IMR-90 (cell line): ENCODE measurements at regions not wholly inside any gene's neighbourhood (a gene's known extent, or its start where the extent isn't known, plus 50 kb on each side); places are given as distances from the start of the nearest gene placed in this dataset.

Experiments
- ATAC-seq: fragments of 200-7000 bp; cut with Tn5 transposase; 2 replicates; pipeline ENCODE4 v1.9.1; 2020; ENCODE audit warnings: low read depth, mild to moderate bottlenecking, moderate library complexity
- BruUV-seq: library from RNA; stranded (reverse); fragments of 400-500 nt; replicated peaks from 2 replicates; lab custom pipeline; 2021; lab: Mats Ljungman, UMichigan
- CTCF ChIA-PET: fragments of 300-600 bp; formaldehyde crosslinking; extraction: SDS; loops from one replicate; lab custom pipeline; 2021; ENCODE audit warnings: antibody characterized with exemption; lab: Yijun Ruan, JAX
- POLR2A ChIA-PET: fragments of 300-600 bp; sonication (Branson Sonifier 250); formaldehyde crosslinking; loops from one replicate; lab custom pipeline; 2022; ENCODE audit warnings: antibody characterized with exemption; ENCODE audit not compliant: unreplicated experiment; lab: Charles Lee
- DNase-seq: peaks from one replicate; pipeline ENCODE4 v3.0.0; 2013
- H2AFZ ChIP-seq: replicated peaks from 2 replicates; pipeline ENCODE3; 2013; ENCODE audit warnings: low read length, mild to moderate bottlenecking; ENCODE audit not compliant: poor library complexity
- H2AK5ac ChIP-seq: 2 replicates; pipeline ENCODE4 v1.6.1; 2013; ENCODE audit warnings: low read depth, low read length, inconsistent platforms
- H2AK9ac ChIP-seq: replicated peaks from 2 replicates; pipeline ENCODE3; 2013; ENCODE audit warnings: mild to moderate bottlenecking, low read depth, low read length, moderate library complexity; ENCODE audit not compliant: poor library complexity
- H2BK120ac ChIP-seq: 2 replicates; pipeline ENCODE4 v1.6.1; 2013; ENCODE audit warnings: low read depth, low read length, inconsistent platforms
- H2BK15ac ChIP-seq: 3 replicates; pipeline ENCODE4 v1.6.1; 2013; ENCODE audit warnings: low read depth, low read length, inconsistent platforms
- H2BK20ac ChIP-seq: 2 replicates; pipeline ENCODE4 v1.6.1; 2013; ENCODE audit warnings: low read depth, mild to moderate bottlenecking, inconsistent platforms, low read length, moderate library complexity
- H2BK5ac ChIP-seq: 2 replicates; pipeline ENCODE4 v1.6.1; 2013; ENCODE audit warnings: mild to moderate bottlenecking, low read depth, low read length, inconsistent platforms; ENCODE audit not compliant: poor library complexity, severe bottlenecking
- H3K14ac ChIP-seq: replicated peaks from 2 replicates; pipeline ENCODE4 v1.6.1; 2013; ENCODE audit warnings: low read depth, low read length, inconsistent platforms
- H3K18ac ChIP-seq: 2 replicates; pipeline ENCODE4 v1.6.1; 2013; ENCODE audit warnings: low read depth, low read length, control low read depth
- H3K23ac ChIP-seq: 2 replicates; pipeline ENCODE4 v1.6.1; 2013; ENCODE audit warnings: low read depth, low read length, inconsistent platforms
- H3K27ac ChIP-seq: 2 replicates; pipeline ENCODE4 v1.5.1; 2013; ENCODE audit warnings: mild to moderate bottlenecking, control low read depth, low read length; ENCODE audit not compliant: insufficient read depth
- H3K27me3 ChIP-seq: 2 replicates; pipeline ENCODE4 v1.6.1; 2013; ENCODE audit warnings: low read length; ENCODE audit not compliant: control insufficient read depth, insufficient read depth
- H3K36me3 ChIP-seq: 2 replicates; pipeline ENCODE4 v1.6.1; 2013; ENCODE audit warnings: low read length, mixed read lengths; ENCODE audit not compliant: control insufficient read depth, insufficient read depth
- H3K4ac ChIP-seq: 2 replicates; pipeline ENCODE4 v1.6.1; 2013; ENCODE audit warnings: low read depth, low read length, inconsistent platforms
- H3K4me1 ChIP-seq: 2 replicates; pipeline ENCODE4 v1.6.1; 2013; ENCODE audit warnings: low read length, mixed read lengths; ENCODE audit not compliant: control insufficient read depth, insufficient read depth
- H3K4me2 ChIP-seq: 2 replicates; pipeline ENCODE4 v1.6.1; 2013; ENCODE audit warnings: low read depth, mild to moderate bottlenecking, control low read depth, low read length, moderate library complexity
- H3K4me3 ChIP-seq: 2 replicates; pipeline ENCODE4 v1.5.1; 2013; ENCODE audit warnings: low read depth, mild to moderate bottlenecking, control low read depth, low read length, moderate library complexity; ENCODE audit not compliant: insufficient read depth
- H3K56ac ChIP-seq: 2 replicates; pipeline ENCODE4 v1.6.1; 2013; ENCODE audit warnings: low read length, inconsistent platforms; ENCODE audit not compliant: insufficient read depth; ENCODE audit errors: extremely low read depth
- H3K79me1 ChIP-seq, 2 experiments: 2 replicates each; pipeline ENCODE4 v1.6.1; 2013; ENCODE audit warnings: low read length in 2 of 2, inconsistent platforms in 1 of 2, low read depth in 1 of 2
- H3K9ac ChIP-seq: 2 replicates; pipeline ENCODE4 v1.6.1; 2013; ENCODE audit warnings: low read depth, low read length, control low read depth
- H3K9me1 ChIP-seq: 2 replicates; pipeline ENCODE4 v1.6.1; 2013; ENCODE audit warnings: low read length, inconsistent platforms; ENCODE audit not compliant: insufficient read depth
- H3K9me3 ChIP-seq: 2 replicates; pipeline ENCODE4 v1.6.1; 2013; ENCODE audit warnings: low read length; ENCODE audit not compliant: control insufficient read depth, insufficient read depth
- H4K20me1 ChIP-seq: 2 replicates; pipeline ENCODE4 v1.6.1; 2013; ENCODE audit warnings: low read length, inconsistent platforms; ENCODE audit not compliant: insufficient read depth
- H4K5ac ChIP-seq: 2 replicates; pipeline ENCODE4 v1.6.1; 2013; ENCODE audit warnings: mild to moderate bottlenecking, low read depth, low read length, control low read depth
- H4K8ac ChIP-seq, 2 experiments: 2 replicates each; pipeline ENCODE4 v1.6.1; 2013; ENCODE audit warnings: low read depth in 2 of 2, low read length in 2 of 2, control low read depth in 1 of 2, inconsistent platforms in 1 of 2
- H4K91ac ChIP-seq: 2 replicates; pipeline ENCODE4 v1.6.1; 2013; ENCODE audit warnings: low read depth, low read length, inconsistent platforms; ENCODE audit not compliant: insufficient read depth
- BHLHE40 ChIP-seq: fragments of 150-350 bp; IDR thresholded peaks from 2 replicates; pipeline ENCODE4 v1.6.1; 2016; ENCODE audit warnings: mild to moderate bottlenecking, low read depth, low read length
- CEBPB ChIP-seq: IDR thresholded peaks from 2 replicates; pipeline ENCODE4 v1.6.1; 2012; ENCODE audit warnings: low read depth, low read length, improper control_type of control experiment
- CHD1 ChIP-seq: IDR thresholded peaks from 2 replicates; pipeline ENCODE4 v1.6.1; 2012; ENCODE audit warnings: low read depth, low read length, improper control_type of control experiment
- CTCF ChIP-seq: conservative IDR thresholded peaks from 2 replicates; pipeline ENCODE4 v1.5.1; 2012; ENCODE audit warnings: mild to moderate bottlenecking, low read depth, low read length, improper control_type of control experiment
- ELK1 ChIP-seq: fragments of 150-350 bp; IDR thresholded peaks from 2 replicates; pipeline ENCODE4 v1.6.1; 2016; ENCODE audit warnings: low read depth, mild to moderate bottlenecking, low read length, moderate library complexity, borderline replicate concordance
- FOS ChIP-seq: fragments of 150-350 bp; IDR thresholded peaks from 2 replicates; pipeline ENCODE4 v1.6.1; 2016; ENCODE audit warnings: low read depth, low read length
- MAFK ChIP-seq: IDR thresholded peaks from 2 replicates; pipeline ENCODE4 v1.6.1; 2012; ENCODE audit warnings: low read depth, low read length, improper control_type of control experiment
- MAZ ChIP-seq: IDR thresholded peaks from 2 replicates; pipeline ENCODE4 v1.6.1; 2012; ENCODE audit warnings: low read depth, mild to moderate bottlenecking, low read length, improper control_type of control experiment, moderate library complexity, borderline replicate concordance
- MXI1 ChIP-seq: IDR thresholded peaks from 2 replicates; pipeline ENCODE4 v1.6.1; 2012; ENCODE audit warnings: low read depth, mild to moderate bottlenecking, low read length, moderate library complexity, borderline replicate concordance
- NFE2L2 ChIP-seq: fragments of 150-350 bp; IDR thresholded peaks from 2 replicates; pipeline ENCODE4 v1.6.1; 2016; ENCODE audit warnings: low read depth, mild to moderate bottlenecking, low read length
- POLR2A ChIP-seq: IDR thresholded peaks from 2 replicates; pipeline ENCODE4 v1.6.1; 2012; ENCODE audit warnings: mild to moderate bottlenecking, low read depth, low read length
- RAD21 ChIP-seq: IDR thresholded peaks from 2 replicates; pipeline ENCODE4 v1.6.1; 2012; ENCODE audit warnings: low read length, improper control_type of control experiment
- RCOR1 ChIP-seq: IDR thresholded peaks from 2 replicates; pipeline ENCODE4 v1.6.1; 2012; ENCODE audit warnings: mild to moderate bottlenecking, low read length, improper control_type of control experiment; ENCODE audit not compliant: insufficient replicate concordance
- RFX5 ChIP-seq: IDR thresholded peaks from 2 replicates; pipeline ENCODE4 v1.8.0; 2012; ENCODE audit warnings: low read depth, mild to moderate bottlenecking, low read length, moderate library complexity
- SMC3 ChIP-seq: fragments of 150-350 bp; IDR thresholded peaks from 2 replicates; pipeline ENCODE4 v1.6.1; 2016; ENCODE audit warnings: low read depth, mild to moderate bottlenecking, antibody characterized with exemption, low read length, moderate library complexity
- USF2 ChIP-seq: fragments of 150-350 bp; IDR thresholded peaks from 2 replicates; pipeline ENCODE4 v1.6.1; 2017; ENCODE audit warnings: mild to moderate bottlenecking, antibody characterized with exemption, low read length, low read depth
- WGBS, 2 experiments: methylation state at CpG; one replicate each; pipeline versions ENCODE4 v1.1.5 to v1.1.7; 2013; ENCODE audit warnings: missing lambda C conversion rate in 2 of 2; ENCODE audit not compliant: insufficient read length in 1 of 2; ENCODE audit errors: extremely low coverage in 2 of 2; 5-methylcytosine and 5-hydroxymethylcytosine counted together
- dilution Hi-C: fragments of 300-500 bp; cut with HindIII; formaldehyde crosslinking; loops from one replicate; pipeline ENCODE4 v1.14.3; 2018; ENCODE audit warnings: low sequenced_read_pairs; ENCODE audit not compliant: unreplicated experiment
- in situ Hi-C: fragments of 300-500 bp; cut with MboI; formaldehyde crosslinking; loops from 3 replicates; pipeline ENCODE4 v1.14.3; 2019; ENCODE audit warnings: low sequenced_read_pairs, inconsistent platforms, mixed read lengths
- intact Hi-C: fragments of 100-400 bp; cut with micrococcal nuclease; formaldehyde crosslinking; loops from 2 replicates; pipeline ENCODE4 v1.10.0; 2022

GRCh38 chr6:4613381-4613780 is 162.8 kb upstream of the CDYL start:
- Histone ChIP-seq H2BK20ac (no peak overlapping the region), H3K27me3 (no peaks in the 10 kb centered on the region), H3K9me3 (no peaks in the 10 kb centered on the region), H3K4ac (no peak overlapping the region), H3K56ac (no peak overlapping the region), H3K36me3 (no peaks in the 10 kb centered on the region), H4K8ac (no peak overlapping the region), H3K4me1 (peaks cover 6% of the 10 kb centered on the region; the same call in 1 of the 2 replicates), H4K5ac (no peak overlapping the region), H4K20me1 (no peaks in the 10 kb centered on the region), H2BK15ac (no peak overlapping the region), H3K4me2 (no peak overlapping the region), H3K27ac (no peak overlapping the region), H3K14ac (no peak overlapping the region), H3K9me1 (0 out of 2 replicates have a peak, but pooled peaks cover 6% of the 10 kb centered on the region), H3K18ac (no peak overlapping the region), H3K4me3 (no peak overlapping the region), H3K79me1 (no peaks in the 10 kb centered on the region), H2BK120ac (no peak overlapping the region), H3K9ac (no peak overlapping the region), H2AK5ac (no peak overlapping the region), H2BK5ac (no peak overlapping the region), H4K91ac (no peak overlapping the region), H2AFZ (no peak overlapping the region), H2AK9ac (no peak overlapping the region), H3K23ac (no peak overlapping the region)
- ChIA-PET CTCF (no interaction called here), POLR2A (no interaction called here)
- TF ChIP-seq NFE2L2 (no peak), CTCF (no peak), RAD21 (no peak), MXI1 (no peak), ELK1 (no peak), RFX5 (no peak), FOS (no peak), CHD1 (no peak), CEBPB (no peak), USF2 (no peak), MAZ (no peak), POLR2A (no peak), MAFK (no peak), BHLHE40 (no peak), SMC3 (no peak), RCOR1 (no peak)
- DNase-seq (no peak), ATAC-seq (no peak)
- intact Hi-C loops (no loop called here), in situ Hi-C loops (no loop called here), dilution Hi-C loops (no loop called here)
- 100% methylated on average over 1 of the region's 2 CpGs; no CpG with 5 or more reads in 1 of the 2 experiments for WGBS, 2 experiments
- BruUV-seq: no TSS peak
